ENCODE measurements at regions not wholly inside any gene's neighbourhood (a gene's known extent, or its start where the extent isn't known, plus 50 kb on each side); places are given as distances from the start of the nearest gene placed in this dataset.

DNA sequence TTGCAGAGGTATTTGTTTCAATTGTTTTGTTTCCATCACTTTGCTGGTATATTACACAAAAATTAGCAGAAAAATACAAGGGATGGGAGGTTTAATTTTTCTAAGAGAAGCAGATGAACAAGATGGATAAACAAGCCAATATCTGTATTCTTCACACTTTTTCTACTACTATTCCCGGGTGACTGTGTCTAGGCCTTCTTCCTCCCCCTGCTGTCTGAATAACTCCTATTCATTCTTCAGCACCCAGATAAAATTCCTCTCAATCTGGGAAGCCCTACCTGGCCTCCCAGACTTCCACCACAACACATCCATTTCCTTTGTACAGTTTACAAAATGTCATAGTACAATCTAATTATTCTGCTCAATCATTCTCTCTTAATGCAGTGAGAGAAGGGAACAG, 666.6 kb upstream of the TENM4 start:
- TF ChIP-seq HDAC2 (IDR thresholded peaks at IDR 0.05) (no peak), ZFP36 (IDR thresholded peaks at IDR 0.05; ENCODE audit: borderline replicate concordance, partially characterized antibody) (no peak), SMC3 (IDR thresholded peaks at IDR 0.05) (no peak), POLR2A (IDR thresholded peaks at IDR 0.05; ENCODE audit: low read length) (no peak), EP300 (IDR thresholded peaks at IDR 0.05) (no peak), ESRRA (IDR thresholded peaks at IDR 0.05; ENCODE audit: borderline replicate concordance, low read length) (no peak)
- TF ChIP-seq, protein P1, sequence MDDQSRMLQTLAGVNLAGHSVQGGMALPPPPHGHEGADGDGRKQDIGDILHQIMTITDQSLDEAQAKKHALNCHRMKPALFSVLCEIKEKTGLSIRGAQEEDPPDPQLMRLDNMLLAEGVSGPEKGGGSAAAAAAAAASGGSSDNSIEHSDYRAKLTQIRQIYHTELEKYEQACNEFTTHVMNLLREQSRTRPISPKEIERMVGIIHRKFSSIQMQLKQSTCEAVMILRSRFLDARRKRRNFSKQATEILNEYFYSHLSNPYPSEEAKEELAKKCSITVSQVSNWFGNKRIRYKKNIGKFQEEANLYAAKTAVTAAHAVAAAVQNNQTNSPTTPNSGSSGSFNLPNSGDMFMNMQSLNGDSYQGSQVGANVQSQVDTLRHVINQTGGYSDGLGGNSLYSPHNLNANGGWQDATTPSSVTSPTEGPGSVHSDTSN (IDR thresholded peaks at IDR 0.05): no peak
- TF ChIP-seq, protein P2, sequence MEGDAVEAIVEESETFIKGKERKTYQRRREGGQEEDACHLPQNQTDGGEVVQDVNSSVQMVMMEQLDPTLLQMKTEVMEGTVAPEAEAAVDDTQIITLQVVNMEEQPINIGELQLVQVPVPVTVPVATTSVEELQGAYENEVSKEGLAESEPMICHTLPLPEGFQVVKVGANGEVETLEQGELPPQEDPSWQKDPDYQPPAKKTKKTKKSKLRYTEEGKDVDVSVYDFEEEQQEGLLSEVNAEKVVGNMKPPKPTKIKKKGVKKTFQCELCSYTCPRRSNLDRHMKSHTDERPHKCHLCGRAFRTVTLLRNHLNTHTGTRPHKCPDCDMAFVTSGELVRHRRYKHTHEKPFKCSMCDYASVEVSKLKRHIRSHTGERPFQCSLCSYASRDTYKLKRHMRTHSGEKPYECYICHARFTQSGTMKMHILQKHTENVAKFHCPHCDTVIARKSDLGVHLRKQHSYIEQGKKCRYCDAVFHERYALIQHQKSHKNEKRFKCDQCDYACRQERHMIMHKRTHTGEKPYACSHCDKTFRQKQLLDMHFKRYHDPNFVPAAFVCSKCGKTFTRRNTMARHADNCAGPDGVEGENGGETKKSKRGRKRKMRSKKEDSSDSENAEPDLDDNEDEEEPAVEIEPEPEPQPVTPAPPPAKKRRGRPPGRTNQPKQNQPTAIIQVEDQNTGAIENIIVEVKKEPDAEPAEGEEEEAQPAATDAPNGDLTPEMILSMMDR (IDR thresholded peaks at IDR 0.05): no peak
